DMS114 treated with DMSO at 0.1 percent for 48 hours (cell line): ENCODE measurements at regions not wholly inside any gene's neighbourhood (a gene's known extent, or its start where the extent isn't known, plus 50 kb on each side); places are given as distances from the start of the nearest gene placed in this dataset.
"Not testable (repeated sequence)": the region's sequence is repeated elsewhere in the genome, so short reads cannot be mapped to it uniquely, and the experiment has no call there.

Source experiments
- DNase-seq: peaks from one replicate; lab custom pipeline; 2025; ENCODE audit not compliant: unreplicated experiment; lab: John Stamatoyannopoulos, UW

- no peak for DNase-seq
These were observed 84.9 kb upstream of the NRN1 start for GRCh38 chr6:6091608-6092002.

- DNase-seq: no peak
These were observed 84.3 kb upstream of the NRN1 start for GRCh38 chr6:6090861-6091607.

GRCh38 chr6:6085928-6086668 lies 79.4 kb upstream of the NRN1 start:
- DNase-seq: no peak

- DNase-seq: no peak
These were observed 74.2 kb upstream of the NRN1 start for GRCh38 chr6:6080975-6081374.

- DNase-seq: no peak
These were observed 67.5 kb upstream of the NRN1 start for GRCh38 chr6:6074190-6074589.

GRCh38 chr6:6068157-6068556 lies 61.4 kb upstream of the NRN1 start:
- DNase-seq: not testable (repeated sequence)

GRCh38 chr6:6058054-6058444 lies 51.3 kb upstream of the NRN1 start:
- DNase-seq: peak; percentile 30

- peak; percentile 77 for DNase-seq
These were observed 50.8 kb upstream of the NRN1 start for GRCh38 chr6:6057442-6058053.
